PC-9 (cell line): ENCODE measurements at regions not wholly inside any gene's neighbourhood (a gene's known extent, or its start where the extent isn't known, plus 50 kb on each side); places are given as distances from the start of the nearest gene placed in this dataset.
A peak's percentile ranks its signal among the peaks of the same experiment; 100 is the strongest.

ENCODE experiments used
- EZH2 ChIP-seq: fragments of 200-600 bp; sonication (generic); IDR thresholded peaks from 2 replicates; pipeline ENCODE4 v1.8.0; 2017; ENCODE audit warnings: antibody characterized with exemption, low read depth
- TF ChIP-seq, protein P1 (sequence below): fragments of 200-600 bp; sonication (generic); conservative IDR thresholded peaks from 2 replicates; pipeline ENCODE4 v1.6.1; 2017; ENCODE audit warnings: mixed run types, antibody characterized with exemption, mild to moderate bottlenecking, moderate library complexity

DNA sequence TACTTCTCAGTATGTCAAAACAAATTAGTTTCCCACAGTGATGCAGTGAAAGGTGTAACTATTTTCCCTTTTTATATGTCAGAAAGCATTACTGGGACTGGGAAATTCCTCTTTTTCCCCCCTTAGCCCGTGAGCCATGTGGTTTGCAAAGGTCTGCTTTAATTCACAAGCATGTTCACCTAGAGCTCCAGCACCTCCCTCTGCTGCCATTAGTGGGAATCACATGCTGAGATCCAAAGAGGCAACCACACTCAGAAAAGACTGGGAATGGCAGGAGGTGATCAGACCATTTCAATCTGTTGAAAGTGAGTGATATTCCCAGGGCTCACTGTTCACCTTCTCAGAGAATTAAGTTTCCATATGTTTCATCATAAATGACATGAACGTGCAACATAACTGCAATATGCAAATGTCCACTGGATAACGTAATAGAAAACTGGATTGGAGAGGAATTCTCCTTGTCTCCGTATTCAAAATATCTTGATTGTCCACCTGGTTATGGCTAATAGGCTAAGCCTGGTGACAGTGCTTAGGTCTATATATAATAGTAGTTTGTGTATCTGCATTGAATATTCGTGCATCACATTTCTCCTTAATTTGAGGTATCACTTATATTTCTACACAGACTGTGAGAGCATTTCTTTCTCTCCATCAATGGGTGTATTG lies 703.5 kb upstream of the WWC1 start:
- TF ChIP-seq, protein P1, sequence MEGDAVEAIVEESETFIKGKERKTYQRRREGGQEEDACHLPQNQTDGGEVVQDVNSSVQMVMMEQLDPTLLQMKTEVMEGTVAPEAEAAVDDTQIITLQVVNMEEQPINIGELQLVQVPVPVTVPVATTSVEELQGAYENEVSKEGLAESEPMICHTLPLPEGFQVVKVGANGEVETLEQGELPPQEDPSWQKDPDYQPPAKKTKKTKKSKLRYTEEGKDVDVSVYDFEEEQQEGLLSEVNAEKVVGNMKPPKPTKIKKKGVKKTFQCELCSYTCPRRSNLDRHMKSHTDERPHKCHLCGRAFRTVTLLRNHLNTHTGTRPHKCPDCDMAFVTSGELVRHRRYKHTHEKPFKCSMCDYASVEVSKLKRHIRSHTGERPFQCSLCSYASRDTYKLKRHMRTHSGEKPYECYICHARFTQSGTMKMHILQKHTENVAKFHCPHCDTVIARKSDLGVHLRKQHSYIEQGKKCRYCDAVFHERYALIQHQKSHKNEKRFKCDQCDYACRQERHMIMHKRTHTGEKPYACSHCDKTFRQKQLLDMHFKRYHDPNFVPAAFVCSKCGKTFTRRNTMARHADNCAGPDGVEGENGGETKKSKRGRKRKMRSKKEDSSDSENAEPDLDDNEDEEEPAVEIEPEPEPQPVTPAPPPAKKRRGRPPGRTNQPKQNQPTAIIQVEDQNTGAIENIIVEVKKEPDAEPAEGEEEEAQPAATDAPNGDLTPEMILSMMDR = peak; percentile 60
- TF ChIP-seq EZH2 = no peak
